ENCODE measurements at regions not wholly inside any gene's neighbourhood (a gene's known extent, or its start where the extent isn't known, plus 50 kb on each side); places are given as distances from the start of the nearest gene placed in this dataset.

DNA sequence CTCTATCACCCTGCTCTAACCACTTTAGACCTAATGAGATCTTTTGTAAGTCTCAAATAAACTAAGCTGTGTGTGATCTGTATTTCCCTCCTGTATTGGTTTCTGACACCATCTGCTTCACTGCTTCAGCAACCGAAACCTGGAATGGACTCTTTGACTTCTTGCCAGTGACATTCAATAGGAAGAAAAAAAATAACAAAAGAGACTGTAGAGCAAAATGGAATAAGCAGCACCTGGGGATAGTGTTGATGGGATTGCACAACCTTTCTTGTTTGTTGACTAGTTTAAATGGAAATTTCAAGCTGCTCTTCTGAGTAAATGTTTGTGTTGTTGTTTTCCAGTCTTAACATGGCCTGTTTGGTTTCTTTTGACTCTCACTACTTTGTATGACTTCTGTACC is 888.6 kb upstream of the SEL1L start:
- 85 to 100% (median 94%) methylated on average over 1 of the region's 1 CpG for WGBS, 4 donors
- H3K27ac ChIP-seq: no peak overlapping the region
- DNase-seq: no peak
- no peak overlapping the region for H3K4me3 ChIP-seq
- H3K36me3 ChIP-seq (replicated peaks in 1 of 2): no peaks in the 10 kb centered on the region
- H3K9me3 ChIP-seq (replicated peaks in 1 of 3): no peaks in the 10 kb centered on the region
- TF ChIP-seq, protein P1, sequence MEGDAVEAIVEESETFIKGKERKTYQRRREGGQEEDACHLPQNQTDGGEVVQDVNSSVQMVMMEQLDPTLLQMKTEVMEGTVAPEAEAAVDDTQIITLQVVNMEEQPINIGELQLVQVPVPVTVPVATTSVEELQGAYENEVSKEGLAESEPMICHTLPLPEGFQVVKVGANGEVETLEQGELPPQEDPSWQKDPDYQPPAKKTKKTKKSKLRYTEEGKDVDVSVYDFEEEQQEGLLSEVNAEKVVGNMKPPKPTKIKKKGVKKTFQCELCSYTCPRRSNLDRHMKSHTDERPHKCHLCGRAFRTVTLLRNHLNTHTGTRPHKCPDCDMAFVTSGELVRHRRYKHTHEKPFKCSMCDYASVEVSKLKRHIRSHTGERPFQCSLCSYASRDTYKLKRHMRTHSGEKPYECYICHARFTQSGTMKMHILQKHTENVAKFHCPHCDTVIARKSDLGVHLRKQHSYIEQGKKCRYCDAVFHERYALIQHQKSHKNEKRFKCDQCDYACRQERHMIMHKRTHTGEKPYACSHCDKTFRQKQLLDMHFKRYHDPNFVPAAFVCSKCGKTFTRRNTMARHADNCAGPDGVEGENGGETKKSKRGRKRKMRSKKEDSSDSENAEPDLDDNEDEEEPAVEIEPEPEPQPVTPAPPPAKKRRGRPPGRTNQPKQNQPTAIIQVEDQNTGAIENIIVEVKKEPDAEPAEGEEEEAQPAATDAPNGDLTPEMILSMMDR (IDR thresholded peaks at IDR 0.05): no peak
- TF ChIP-seq POLR2A (IDR thresholded peaks at IDR 0.05): no peak
- no peaks in the 10 kb centered on the region for H3K27me3 ChIP-seq
- no peaks in the 10 kb centered on the region for H3K4me1 ChIP-seq (replicated peaks in 1 of 2)
- intact Hi-C loops (cut with DNase I): no loop called here

DNA sequence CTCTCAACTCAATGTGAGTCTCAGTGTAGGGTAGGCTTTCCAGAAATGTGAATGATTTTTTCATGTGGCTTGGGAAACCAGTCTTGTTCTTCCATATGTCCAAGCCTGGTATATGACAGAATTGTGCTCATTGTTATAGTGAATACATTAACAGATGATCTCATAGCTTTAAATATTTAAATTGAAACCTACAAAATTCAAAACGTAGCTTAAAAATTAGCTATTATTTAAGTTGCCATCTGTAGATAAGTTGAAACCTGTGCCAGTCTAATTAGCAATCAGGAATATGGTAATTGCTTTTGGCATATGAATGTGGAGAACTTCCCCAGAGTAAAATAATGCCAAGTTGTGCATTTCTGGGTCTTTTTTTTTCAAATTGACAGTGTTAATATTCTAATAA is 891.6 kb upstream of the SEL1L start:
- no peak overlapping the region for H3K4me3 ChIP-seq
- DNase-seq: no peak
- H3K9me3 ChIP-seq (replicated peaks in 1 of 3): no peaks in the 10 kb centered on the region
- H3K36me3 ChIP-seq (replicated peaks in 1 of 2): no peaks in the 10 kb centered on the region
- H3K27me3 ChIP-seq: no peaks in the 10 kb centered on the region
- WGBS, 4 donors: 42 to 63% (median 56%) methylated on average over 1 of the region's 1 CpG
- intact Hi-C loops (cut with DNase I): no loop called here
- no peak for TF ChIP-seq POLR2A (IDR thresholded peaks at IDR 0.05)
- TF ChIP-seq, protein P1 (IDR thresholded peaks at IDR 0.05): no peak
- no peak overlapping the region for H3K27ac ChIP-seq
- no peaks in the 10 kb centered on the region for H3K4me1 ChIP-seq (replicated peaks in 1 of 2)

DNA sequence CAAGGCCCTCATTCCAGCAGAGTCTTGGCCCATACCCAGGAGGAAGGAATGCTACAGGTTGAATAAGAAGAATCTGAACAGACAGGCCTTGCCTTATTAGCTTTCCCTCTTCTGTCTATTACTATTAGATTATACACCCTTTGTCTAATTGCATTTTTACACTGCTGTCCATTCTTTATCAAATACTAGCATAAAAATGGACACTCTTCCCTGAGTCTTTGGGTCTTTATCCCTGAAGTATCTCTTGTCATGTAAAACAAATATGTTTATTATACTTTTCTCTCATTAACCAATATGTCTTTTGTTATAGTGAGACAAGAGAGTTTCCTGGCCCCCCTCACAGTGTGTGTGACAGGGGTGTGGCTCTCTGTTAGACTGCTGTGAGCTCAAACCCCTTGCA is 897.4 kb upstream of the SEL1L start:
- Histone ChIP-seq H3K27ac (no peak overlapping the region), H3K36me3 (replicated peaks in 1 of 2) (no peaks in the 10 kb centered on the region), H3K4me3 (no peak overlapping the region), H3K9me3 (replicated peaks in 1 of 3) (no peaks in the 10 kb centered on the region), H3K4me1 (replicated peaks in 1 of 2) (no peaks in the 10 kb centered on the region), H3K27me3 (no peaks in the 10 kb centered on the region)
- DNase-seq: no peak
- intact Hi-C loops (cut with DNase I): no loop called here
- no peak for TF ChIP-seq POLR2A (IDR thresholded peaks at IDR 0.05)

DNA sequence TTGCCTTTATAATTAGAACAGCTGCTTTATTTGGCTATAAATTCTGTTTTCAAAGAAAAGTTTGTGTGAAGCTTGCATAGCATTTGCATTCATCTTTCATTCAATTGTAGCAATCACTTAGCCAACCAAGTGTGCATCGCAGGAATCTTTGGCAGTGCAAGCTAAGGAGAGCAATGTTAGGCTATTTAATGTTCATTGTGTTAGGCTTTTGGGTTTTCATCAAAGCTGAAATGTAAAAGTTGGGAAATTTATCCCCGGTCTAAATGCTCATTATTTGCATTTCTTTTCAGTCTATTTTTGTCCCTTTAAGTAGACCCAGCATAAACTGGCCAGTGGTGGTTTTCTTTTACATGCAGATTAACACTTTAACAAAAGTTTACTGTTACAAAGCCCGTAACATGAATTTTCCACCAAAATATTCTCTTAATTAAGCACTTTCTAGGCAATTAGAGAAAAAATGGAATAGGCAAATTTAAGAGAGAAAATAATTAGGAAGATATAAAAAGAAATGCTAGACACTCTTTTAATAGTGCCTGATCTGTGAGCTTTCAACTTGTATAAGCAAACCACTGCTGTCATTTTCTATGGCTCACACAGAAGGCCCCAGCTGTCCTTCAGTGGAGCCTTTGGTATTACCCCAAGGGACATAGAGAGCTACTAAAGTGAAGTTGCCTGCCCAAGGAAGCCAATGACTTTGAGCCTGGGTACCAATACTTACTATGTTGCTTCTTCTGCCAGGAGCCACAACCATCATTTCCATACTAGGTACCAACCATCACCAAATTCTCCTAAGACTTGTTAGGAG is 898.9 kb upstream of the SEL1L start:
- WGBS, 4 donors: 75 to 84% (median 80%) methylated on average over 3 of the region's 3 CpGs
- H3K36me3 ChIP-seq (replicated peaks in 1 of 2): no peaks in the 10 kb centered on the region
- TF ChIP-seq, protein P1 (IDR thresholded peaks at IDR 0.05): no peak
- TF ChIP-seq POLR2A (IDR thresholded peaks at IDR 0.05): no peak

DNA sequence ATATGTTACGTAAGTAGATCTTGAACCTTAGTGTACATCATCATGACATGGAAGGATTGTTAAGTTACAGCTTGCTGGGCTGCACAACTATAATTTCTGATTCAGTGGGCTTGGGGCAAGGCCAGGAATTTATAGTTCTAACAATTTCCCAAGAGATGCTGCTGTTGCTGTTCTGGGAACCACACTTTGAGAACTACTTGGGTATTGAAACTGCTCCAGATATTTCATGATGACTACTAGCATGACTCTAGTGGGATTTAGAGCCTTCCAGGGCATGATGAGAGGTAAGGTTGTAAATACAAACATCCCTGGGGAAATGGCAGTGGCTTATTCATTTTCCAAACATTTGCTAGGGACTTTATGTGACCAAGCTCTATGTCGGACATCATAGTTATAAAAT is 904.8 kb upstream of the SEL1L start:
- WGBS, 4 donors: 82 to 91% (median 83%) methylated on average over 2 of the region's 2 CpGs
- intact Hi-C loops (cut with DNase I): no loop called here
- Histone ChIP-seq H3K27me3 (no peaks in the 10 kb centered on the region), H3K27ac (no peak overlapping the region), H3K4me1 (replicated peaks in 1 of 2) (no peaks in the 10 kb centered on the region), H3K9me3 (replicated peaks in 1 of 3) (no peaks in the 10 kb centered on the region), H3K4me3 (no peak overlapping the region), H3K36me3 (replicated peaks in 1 of 2) (no peaks in the 10 kb centered on the region)
- TF ChIP-seq, protein P1 (IDR thresholded peaks at IDR 0.05): no peak
- TF ChIP-seq POLR2A (IDR thresholded peaks at IDR 0.05): no peak
- DNase-seq: no peak

More for the DNA sequence above, 898.9 kb upstream of the SEL1L start:
- Histone ChIP-seq H3K27ac (no peak overlapping the region), H3K27me3 (no peaks in the 10 kb centered on the region), H3K4me3 (no peak overlapping the region), H3K9me3 (replicated peaks in 1 of 3) (no peaks in the 10 kb centered on the region), H3K4me1 (replicated peaks in 1 of 2) (no peaks in the 10 kb centered on the region)
- intact Hi-C loops (cut with DNase I): no loop called here
- DNase-seq: no peak
